ENCODE measurements at regions not wholly inside any gene's neighbourhood (a gene's known extent, or its start where the extent isn't known, plus 50 kb on each side); places are given as distances from the start of the nearest gene placed in this dataset.
"Not testable (repeated sequence)": the region's sequence is repeated elsewhere in the genome, so short reads cannot be mapped to it uniquely, and the experiment has no call there.

- DNase-seq (ENCODE audit: low read depth in 2 of 2): no peak
Observed at GRCh38 chr5:57632937-57633336, 150.3 kb upstream of the ACTBL2 start.

- not testable (repeated sequence) for DNase-seq (ENCODE audit: low read depth in 2 of 2)
Observed at GRCh38 chr5:57631139-57631538, 148.5 kb upstream of the ACTBL2 start.

- DNase-seq (ENCODE audit: low read depth in 2 of 2): no peak
Observed at GRCh38 chr5:57627661-57628060, 145.1 kb upstream of the ACTBL2 start.

GRCh38 chr5:57626703-57627102, 144.1 kb upstream of the ACTBL2 start:
- no peak for DNase-seq (ENCODE audit: low read depth in 2 of 2)

GRCh38 chr5:57621624-57622023, 139.0 kb upstream of the ACTBL2 start:
- no peak for DNase-seq (ENCODE audit: low read depth in 2 of 2)

- no peak for DNase-seq (ENCODE audit: low read depth in 2 of 2)
Observed at GRCh38 chr5:57618767-57619381, 136.3 kb upstream of the ACTBL2 start.

GRCh38 chr5:57613741-57614140, 131.1 kb upstream of the ACTBL2 start:
- DNase-seq (ENCODE audit: low read depth in 2 of 2): no peak

GRCh38 chr5:57611177-57611576, 128.6 kb upstream of the ACTBL2 start:
- no peak for DNase-seq (ENCODE audit: low read depth in 2 of 2)

- no peak for DNase-seq (ENCODE audit: low read depth in 2 of 2)
Observed at GRCh38 chr5:57608542-57608941, 125.9 kb upstream of the ACTBL2 start.

DNA sequence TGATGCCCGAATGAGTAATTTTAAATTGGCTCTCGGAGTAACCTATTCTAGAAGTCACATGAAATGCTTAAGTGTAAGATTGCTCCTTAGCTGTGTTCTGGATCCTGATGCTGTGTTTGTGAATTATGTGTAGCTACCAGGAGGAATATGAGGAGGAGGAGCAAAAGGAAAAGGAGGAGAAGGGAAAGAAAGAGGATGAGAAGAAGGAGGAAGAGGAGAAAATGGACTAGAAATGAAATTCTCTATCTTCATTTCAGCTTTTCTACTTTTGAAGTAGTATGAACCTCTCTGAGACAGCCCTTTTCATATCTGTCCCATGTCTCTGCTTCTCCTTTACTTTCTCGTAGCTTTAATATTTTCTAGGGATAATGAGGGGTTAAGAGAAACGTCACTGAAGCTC, 119.4 kb upstream of the ACTBL2 start:
- no peak for DNase-seq (ENCODE audit: low read depth in 2 of 2)

GRCh38 chr5:57600321-57600720, 117.7 kb upstream of the ACTBL2 start:
- no peak for DNase-seq (ENCODE audit: low read depth in 2 of 2)

- no peak for DNase-seq (ENCODE audit: low read depth in 2 of 2)
Observed at GRCh38 chr5:57598756-57599155, 116.1 kb upstream of the ACTBL2 start.

GRCh38 chr5:57598097-57598496, 115.5 kb upstream of the ACTBL2 start:
- DNase-seq (ENCODE audit: low read depth in 2 of 2): no peak

- no peak for DNase-seq (ENCODE audit: low read depth in 2 of 2)
Observed at GRCh38 chr5:57595523-57595991, 112.9 kb upstream of the ACTBL2 start.

- no peak for DNase-seq (ENCODE audit: low read depth in 2 of 2)
Observed at GRCh38 chr5:57594436-57594835, 111.8 kb upstream of the ACTBL2 start.

DNA sequence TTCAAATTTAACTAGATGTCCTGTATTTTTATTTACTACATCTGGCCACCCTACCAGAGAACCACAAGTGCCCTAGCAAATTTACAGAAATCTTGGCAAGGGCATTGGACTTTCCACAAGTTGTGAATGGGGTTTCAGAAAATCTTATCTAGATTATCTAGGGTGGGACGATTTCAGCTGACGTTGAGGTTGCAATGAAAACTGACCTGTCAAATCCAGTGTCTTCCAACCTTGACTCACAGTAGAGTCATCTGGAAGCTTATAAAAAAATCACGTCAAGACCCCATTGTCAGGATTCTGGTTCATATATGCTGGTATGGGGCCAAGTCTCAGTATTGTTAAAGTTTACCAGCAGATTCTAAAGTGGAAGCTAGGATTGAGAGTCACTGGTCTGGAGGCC, 109.6 kb upstream of the ACTBL2 start:
- DNase-seq (ENCODE audit: low read depth in 2 of 2): no peak

GRCh38 chr5:57586649-57587048, 104.0 kb upstream of the ACTBL2 start:
- DNase-seq (ENCODE audit: low read depth in 2 of 2): no peak

GRCh38 chr5:57582578-57583070, 100.0 kb upstream of the ACTBL2 start:
- no peak for DNase-seq (ENCODE audit: low read depth in 2 of 2)

GRCh38 chr5:57581772-57582171, 99.2 kb upstream of the ACTBL2 start:
- no peak for DNase-seq (ENCODE audit: low read depth in 2 of 2)

DNA sequence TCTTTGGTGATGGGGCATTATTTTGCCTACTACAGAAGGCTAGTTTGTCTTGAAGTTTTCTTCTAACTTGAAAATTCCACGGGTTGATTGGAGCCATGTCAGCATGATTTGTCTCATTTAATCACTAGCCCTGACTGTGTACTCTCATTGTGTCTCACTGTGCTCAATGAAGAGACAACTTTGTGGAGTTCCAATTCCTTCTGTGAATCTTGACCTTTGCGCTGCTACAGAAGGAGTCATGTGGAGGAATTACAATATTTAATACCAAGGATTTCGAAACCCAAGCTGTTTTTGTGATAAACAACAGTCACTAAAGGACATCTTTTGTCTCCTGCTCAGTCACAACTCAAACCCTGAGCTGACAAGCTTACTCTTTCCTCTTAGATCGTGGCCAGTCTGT, 98.6 kb upstream of the ACTBL2 start:
- DNase-seq (ENCODE audit: low read depth in 2 of 2): no peak

GRCh38 chr5:57577432-57578175, 95.0 kb upstream of the ACTBL2 start:
- no peak for DNase-seq (ENCODE audit: low read depth in 2 of 2)

GRCh38 chr5:57576317-57576716, 93.7 kb upstream of the ACTBL2 start:
- no peak for DNase-seq (ENCODE audit: low read depth in 2 of 2)

DNA sequence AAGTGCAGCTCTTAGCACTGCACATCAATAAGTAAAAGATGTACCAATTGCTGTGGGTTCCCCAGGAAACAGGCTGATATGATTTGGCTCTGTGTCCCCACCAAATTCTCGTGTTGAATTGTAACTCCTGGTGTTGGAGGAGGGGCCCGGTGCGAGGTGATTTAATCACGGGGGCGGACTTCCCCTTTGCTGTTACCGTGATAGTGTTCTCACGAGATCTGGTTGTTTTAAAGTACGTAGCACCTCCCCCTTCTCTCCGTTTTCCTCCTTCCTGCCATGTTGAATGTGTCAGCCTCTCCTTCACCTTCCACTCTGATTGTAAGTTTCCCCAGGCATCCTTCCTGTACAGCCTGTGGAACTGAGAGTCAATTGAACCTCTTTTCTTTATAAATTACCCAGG, 93.2 kb upstream of the ACTBL2 start:
- DNase-seq (ENCODE audit: low read depth in 2 of 2): no peak
